ENCODE measurements at regions not wholly inside any gene's neighbourhood (a gene's known extent, or its start where the extent isn't known, plus 50 kb on each side); places are given as distances from the start of the nearest gene placed in this dataset.
"Not testable (repeated sequence)": the region's sequence is repeated elsewhere in the genome, so short reads cannot be mapped to it uniquely, and the experiment has no call there.

GRCh38 chr5:103385722-103386121 is 127.2 kb downstream of the MACIR start:
- peak; percentile 41 for TF ChIP-seq CTCF (conservative IDR thresholded peaks at IDR 0.05; ENCODE audit: low read depth, low read length)
- peak; percentile 24 for DNase-seq (ENCODE audit: low read depth)
- H3K4me3 ChIP-seq (ENCODE audit: low read depth, low read length): no peak overlapping the region

GRCh38 chr5:103377638-103378037 is 119.1 kb downstream of the MACIR start:
- not testable (repeated sequence) for H3K4me3 ChIP-seq (ENCODE audit: low read depth, low read length); DNase-seq (ENCODE audit: low read depth)

- TF ChIP-seq CTCF (conservative IDR thresholded peaks at IDR 0.05; ENCODE audit: low read depth, low read length): no peak
- peak; percentile 34 for DNase-seq (ENCODE audit: low read depth)
- H3K4me3 ChIP-seq (ENCODE audit: low read depth, low read length): no peak overlapping the region
These were observed 117.5 kb downstream of the MACIR start for GRCh38 chr5:103375863-103376591.

GRCh38 chr5:103375350-103375749 is 116.8 kb downstream of the MACIR start:
- DNase-seq (ENCODE audit: low read depth): peak; percentile 96
- TF ChIP-seq CTCF (conservative IDR thresholded peaks at IDR 0.05; ENCODE audit: low read depth, low read length): peak; percentile 5
- no peak overlapping the region for H3K4me3 ChIP-seq (ENCODE audit: low read depth, low read length)

GRCh38 chr5:103374473-103374963 is 116.0 kb downstream of the MACIR start:
- H3K4me3 ChIP-seq (ENCODE audit: low read depth, low read length): no peak overlapping the region
- DNase-seq (ENCODE audit: low read depth): no peak
- no peak for TF ChIP-seq CTCF (conservative IDR thresholded peaks at IDR 0.05; ENCODE audit: low read depth, low read length)

GRCh38 chr5:103373597-103374472 is 115.3 kb downstream of the MACIR start:
- no peak for TF ChIP-seq CTCF (conservative IDR thresholded peaks at IDR 0.05; ENCODE audit: low read depth, low read length)
- no peak overlapping the region for H3K4me3 ChIP-seq (ENCODE audit: low read depth, low read length)
- no peak for DNase-seq (ENCODE audit: low read depth)

GRCh38 chr5:103371046-103371607 is 112.6 kb downstream of the MACIR start:
- no peak for DNase-seq (ENCODE audit: low read depth)
- H3K4me3 ChIP-seq (ENCODE audit: low read depth, low read length): no peak overlapping the region
- no peak for TF ChIP-seq CTCF (conservative IDR thresholded peaks at IDR 0.05; ENCODE audit: low read depth, low read length)

Data from choroid plexus epithelial cell (primary cell).